Lower leg skin (tissue), 3 donors: ENCODE measurements at regions not wholly inside any gene's neighbourhood (a gene's known extent, or its start where the extent isn't known, plus 50 kb on each side); places are given as distances from the start of the nearest gene placed in this dataset.

Experiments used
- POLR2A ChIP-seq, 2 donors: fragments of 450-650 bp; IDR thresholded peaks; one replicate each; pipeline ENCODE4 v1.6.1; 2016 to 2017; ENCODE audit warnings: antibody characterized with exemption in 2 of 2, mild to moderate bottlenecking in 1 of 2, moderate library complexity in 1 of 2
- TF ChIP-seq, protein P1 (sequence below), 3 donors: fragments of 450-650 bp; IDR thresholded peaks; one replicate each; pipeline ENCODE4 v1.5.1; 2016; ENCODE audit warnings: antibody characterized with exemption in 3 of 3, mild to moderate bottlenecking in 3 of 3, moderate library complexity in 2 of 3

DNA sequence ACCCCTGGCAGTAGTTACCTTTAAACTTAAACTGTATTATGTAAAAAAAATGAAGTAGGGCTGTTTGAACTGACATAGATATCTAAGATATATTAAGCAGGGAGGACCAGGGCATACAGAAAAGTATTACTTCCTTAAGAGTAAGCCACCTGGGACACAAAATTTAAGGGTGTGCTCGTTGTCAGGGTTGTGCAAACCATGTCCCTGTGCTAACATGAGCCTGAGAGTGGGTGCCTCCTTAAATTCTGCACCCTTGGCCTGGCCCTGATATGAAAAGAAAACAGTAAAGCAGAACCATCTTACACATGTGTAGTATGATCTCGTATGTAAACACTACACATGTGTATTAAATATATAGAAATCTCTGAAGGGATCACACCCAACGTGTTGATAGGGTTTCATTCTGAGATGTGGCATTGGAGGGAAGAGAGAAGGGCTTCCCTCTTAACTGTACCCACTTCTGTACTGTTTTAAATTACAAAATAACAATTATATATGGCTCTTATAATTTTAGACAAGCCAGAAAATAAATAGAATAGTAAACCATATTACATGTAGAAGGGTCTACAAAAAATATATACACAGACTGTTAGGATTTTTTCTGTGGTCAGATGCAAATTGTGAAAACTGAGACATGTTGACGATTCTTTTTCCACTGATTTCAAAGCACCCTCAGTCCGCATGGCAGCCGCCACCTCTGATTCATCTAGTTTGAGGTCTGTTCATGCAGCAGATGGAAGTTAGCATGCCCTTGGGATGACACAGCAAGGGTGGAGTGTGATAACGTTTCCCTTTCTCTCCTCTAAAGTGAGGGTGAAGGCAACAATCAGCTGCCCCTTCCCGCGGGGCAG, 400.8 kb upstream of the PROK2 start:
- TF ChIP-seq, protein P1, sequence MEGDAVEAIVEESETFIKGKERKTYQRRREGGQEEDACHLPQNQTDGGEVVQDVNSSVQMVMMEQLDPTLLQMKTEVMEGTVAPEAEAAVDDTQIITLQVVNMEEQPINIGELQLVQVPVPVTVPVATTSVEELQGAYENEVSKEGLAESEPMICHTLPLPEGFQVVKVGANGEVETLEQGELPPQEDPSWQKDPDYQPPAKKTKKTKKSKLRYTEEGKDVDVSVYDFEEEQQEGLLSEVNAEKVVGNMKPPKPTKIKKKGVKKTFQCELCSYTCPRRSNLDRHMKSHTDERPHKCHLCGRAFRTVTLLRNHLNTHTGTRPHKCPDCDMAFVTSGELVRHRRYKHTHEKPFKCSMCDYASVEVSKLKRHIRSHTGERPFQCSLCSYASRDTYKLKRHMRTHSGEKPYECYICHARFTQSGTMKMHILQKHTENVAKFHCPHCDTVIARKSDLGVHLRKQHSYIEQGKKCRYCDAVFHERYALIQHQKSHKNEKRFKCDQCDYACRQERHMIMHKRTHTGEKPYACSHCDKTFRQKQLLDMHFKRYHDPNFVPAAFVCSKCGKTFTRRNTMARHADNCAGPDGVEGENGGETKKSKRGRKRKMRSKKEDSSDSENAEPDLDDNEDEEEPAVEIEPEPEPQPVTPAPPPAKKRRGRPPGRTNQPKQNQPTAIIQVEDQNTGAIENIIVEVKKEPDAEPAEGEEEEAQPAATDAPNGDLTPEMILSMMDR (IDR thresholded peaks at IDR 0.05), result no peak
- TF ChIP-seq POLR2A (IDR thresholded peaks at IDR 0.05), result no peak
